Activated T-helper 17 cell treated with anti-CD3 and anti-CD28 coated beads, Interleukin-2, amount 50 U/mL, for 72 hours (primary cell): ENCODE measurements at regions not wholly inside any gene's neighbourhood (a gene's known extent, or its start where the extent isn't known, plus 50 kb on each side); places are given as distances from the start of the nearest gene placed in this dataset.
"Not testable (repeated sequence)": the region's sequence is repeated elsewhere in the genome, so short reads cannot be mapped to it uniquely, and the experiment has no call there.

Experiments
- ATAC-seq: fragments of 150-1000 bp; cut with Tn5 transposase; replicated peaks from 2 replicates; pipeline ENCODE4 v1.10.0; 2021; ENCODE audit warnings: mild to moderate bottlenecking, moderate library complexity
- H3K27ac Mint-ChIP-seq: one replicate; pipeline ENCODE4 v1.8.0; 2022; ENCODE audit warnings: mixed read lengths
- H3K27me3 Mint-ChIP-seq: one replicate; pipeline ENCODE4 v1.8.0; 2022; ENCODE audit warnings: mixed read lengths
- H3K36me3 Mint-ChIP-seq: one replicate; pipeline ENCODE4 v1.8.0; 2022; ENCODE audit warnings: low read depth, mild to moderate bottlenecking, mixed read lengths
- H3K4me1 Mint-ChIP-seq: one replicate; pipeline ENCODE4 v1.8.0; 2022; ENCODE audit warnings: mixed read lengths
- H3K4me3 Mint-ChIP-seq: one replicate; pipeline ENCODE4 v1.8.0; 2022; ENCODE audit warnings: mild to moderate bottlenecking, mixed read lengths
- H3K9me3 Mint-ChIP-seq: one replicate; pipeline ENCODE4 v1.8.0; 2022; ENCODE audit warnings: mixed read lengths

GRCh38 chr2:208686665-208687064, 280.1 kb downstream of the PTH2R start:
- Mint-ChIP-seq H3K36me3 (no peaks in the 10 kb centered on the region), H3K4me3 (no peak overlapping the region), H3K27ac (no peak overlapping the region), H3K27me3 (no peaks in the 10 kb centered on the region), H3K4me1 (no peaks in the 10 kb centered on the region), H3K9me3 (peaks cover 18% of the 10 kb centered on the region)
- no peak for ATAC-seq

- not testable (repeated sequence) for H3K4me3 Mint-ChIP-seq
Measured at GRCh38 chr2:208687720-208688119, 281.1 kb downstream of the PTH2R start.

GRCh38 chr2:208698114-208698513, 291.5 kb downstream of the PTH2R start:
- Mint-ChIP-seq H3K9me3 (peaks cover 4% of the 10 kb centered on the region), H3K4me3 (no peak overlapping the region), H3K4me1 (no peaks in the 10 kb centered on the region), H3K27me3 (no peaks in the 10 kb centered on the region), H3K36me3 (no peaks in the 10 kb centered on the region), H3K27ac (no peak overlapping the region)
- ATAC-seq: no peak

More at GRCh38 chr2:208687720-208688119, 281.1 kb downstream of the PTH2R start:
- H3K4me1 Mint-ChIP-seq, H3K27ac Mint-ChIP-seq, H3K36me3 Mint-ChIP-seq, ATAC-seq, H3K27me3 Mint-ChIP-seq: not testable (repeated sequence)
- H3K9me3 Mint-ChIP-seq: peaks cover 19% of the 10 kb centered on the region

GRCh38 chr2:208708486-208708885, 301.9 kb downstream of the PTH2R start:
- peaks cover 4% of the 10 kb centered on the region for H3K9me3 Mint-ChIP-seq
- no peaks in the 10 kb centered on the region for H3K27me3 Mint-ChIP-seq
- H3K36me3 Mint-ChIP-seq: no peaks in the 10 kb centered on the region
- no peak for ATAC-seq
- no peak overlapping the region for H3K4me3 Mint-ChIP-seq
- no peak overlapping the region for H3K27ac Mint-ChIP-seq
- H3K4me1 Mint-ChIP-seq: no peaks in the 10 kb centered on the region

- no peak overlapping the region for H3K27ac Mint-ChIP-seq
- H3K4me3 Mint-ChIP-seq: no peak overlapping the region
- peaks cover 4% of the 10 kb centered on the region for H3K9me3 Mint-ChIP-seq
- no peaks in the 10 kb centered on the region for H3K4me1 Mint-ChIP-seq
- no peaks in the 10 kb centered on the region for H3K36me3 Mint-ChIP-seq
- ATAC-seq: no peak
- H3K27me3 Mint-ChIP-seq: no peaks in the 10 kb centered on the region
Measured at GRCh38 chr2:208711598-208711997, 305.0 kb downstream of the PTH2R start.

GRCh38 chr2:208713066-208713745, 306.6 kb downstream of the PTH2R start:
- H3K27me3 Mint-ChIP-seq: no peaks in the 10 kb centered on the region
- H3K9me3 Mint-ChIP-seq: peaks cover 8% of the 10 kb centered on the region
- H3K4me1 Mint-ChIP-seq: no peaks in the 10 kb centered on the region
- no peak for ATAC-seq
- H3K27ac Mint-ChIP-seq: no peak overlapping the region
- no peaks in the 10 kb centered on the region for H3K36me3 Mint-ChIP-seq
- H3K4me3 Mint-ChIP-seq: no peak overlapping the region

- H3K4me1 Mint-ChIP-seq: no peaks in the 10 kb centered on the region
- no peak overlapping the region for H3K4me3 Mint-ChIP-seq
- H3K36me3 Mint-ChIP-seq: no peaks in the 10 kb centered on the region
- no peak overlapping the region for H3K27ac Mint-ChIP-seq
- no peak for ATAC-seq
- peaks cover 11% of the 10 kb centered on the region for H3K9me3 Mint-ChIP-seq
- H3K27me3 Mint-ChIP-seq: no peaks in the 10 kb centered on the region
Measured at GRCh38 chr2:208718828-208719227, 312.2 kb downstream of the PTH2R start.

- no peak for ATAC-seq
- H3K9me3 Mint-ChIP-seq: peaks cover 14% of the 10 kb centered on the region
- H3K4me1 Mint-ChIP-seq: no peaks in the 10 kb centered on the region
- no peaks in the 10 kb centered on the region for H3K27me3 Mint-ChIP-seq
- H3K36me3 Mint-ChIP-seq: no peaks in the 10 kb centered on the region
- no peak overlapping the region for H3K27ac Mint-ChIP-seq
- H3K4me3 Mint-ChIP-seq: no peak overlapping the region
Measured at GRCh38 chr2:208722731-208723130, 316.1 kb downstream of the PTH2R start.

- Mint-ChIP-seq H3K36me3 (no peaks in the 10 kb centered on the region), H3K4me1 (no peaks in the 10 kb centered on the region), H3K4me3 (no peak overlapping the region), H3K27ac (no peak overlapping the region), H3K9me3 (peaks cover 14% of the 10 kb centered on the region), H3K27me3 (no peaks in the 10 kb centered on the region)
- no peak for ATAC-seq
Measured at GRCh38 chr2:208725280-208725679, 318.7 kb downstream of the PTH2R start.

- peaks cover 14% of the 10 kb centered on the region for H3K9me3 Mint-ChIP-seq
- H3K36me3 Mint-ChIP-seq: no peaks in the 10 kb centered on the region
Measured at GRCh38 chr2:208726242-208726641, 319.6 kb downstream of the PTH2R start.

GRCh38 chr2:208751663-208752415, 345.2 kb downstream of the PTH2R start:
- peaks cover 12% of the 10 kb centered on the region for H3K9me3 Mint-ChIP-seq
- H3K27ac Mint-ChIP-seq, H3K4me1 Mint-ChIP-seq, H3K27me3 Mint-ChIP-seq, H3K36me3 Mint-ChIP-seq, ATAC-seq, H3K4me3 Mint-ChIP-seq: not testable (repeated sequence)

More at GRCh38 chr2:208726242-208726641, 319.6 kb downstream of the PTH2R start:
- no peaks in the 10 kb centered on the region for H3K4me1 Mint-ChIP-seq
- no peak overlapping the region for H3K27ac Mint-ChIP-seq
- ATAC-seq: no peak
- H3K4me3 Mint-ChIP-seq: no peak overlapping the region
- no peaks in the 10 kb centered on the region for H3K27me3 Mint-ChIP-seq

GRCh38 chr2:208757364-208757763, 350.8 kb downstream of the PTH2R start:
- no peak for ATAC-seq
- Mint-ChIP-seq H3K9me3 (peaks cover 7% of the 10 kb centered on the region), H3K27ac (no peak overlapping the region), H3K4me3 (no peak overlapping the region), H3K4me1 (no peaks in the 10 kb centered on the region), H3K36me3 (no peaks in the 10 kb centered on the region), H3K27me3 (no peaks in the 10 kb centered on the region)

- not testable (repeated sequence) for H3K27ac Mint-ChIP-seq, H3K36me3 Mint-ChIP-seq, H3K27me3 Mint-ChIP-seq, H3K4me3 Mint-ChIP-seq, H3K4me1 Mint-ChIP-seq, ATAC-seq, H3K9me3 Mint-ChIP-seq
Measured at GRCh38 chr2:208773074-208773473, 366.5 kb downstream of the PTH2R start.

- no peaks in the 10 kb centered on the region for H3K27me3 Mint-ChIP-seq
- H3K4me3 Mint-ChIP-seq: no peak overlapping the region
- no peaks in the 10 kb centered on the region for H3K4me1 Mint-ChIP-seq
- no peaks in the 10 kb centered on the region for H3K36me3 Mint-ChIP-seq
- no peak for ATAC-seq
- no peak overlapping the region for H3K27ac Mint-ChIP-seq
- no peaks in the 10 kb centered on the region for H3K9me3 Mint-ChIP-seq
Measured at GRCh38 chr2:208781166-208781565, 374.6 kb downstream of the PTH2R start.

- H3K27me3 Mint-ChIP-seq: no peaks in the 10 kb centered on the region
- no peaks in the 10 kb centered on the region for H3K4me1 Mint-ChIP-seq
- ATAC-seq: no peak
- no peaks in the 10 kb centered on the region for H3K9me3 Mint-ChIP-seq
- H3K4me3 Mint-ChIP-seq: no peak overlapping the region
- H3K27ac Mint-ChIP-seq: no peak overlapping the region
- no peaks in the 10 kb centered on the region for H3K36me3 Mint-ChIP-seq
Measured at GRCh38 chr2:208782097-208782496, 375.5 kb downstream of the PTH2R start.
